HEK293 (cell line): ENCODE measurements at regions not wholly inside any gene's neighbourhood (a gene's known extent, or its start where the extent isn't known, plus 50 kb on each side); places are given as distances from the start of the nearest gene placed in this dataset.

Experiments used
- CTCF ChIP-seq: fragments of 450-650 bp; formaldehyde crosslinking; IDR thresholded peaks from 2 replicates; pipeline ENCODE4 v1.5.1; 2016; ENCODE audit warnings: missing biosample characterization, missing genetic modification characterization
- KLF16 ChIP-seq: fragments of 450-650 bp; formaldehyde crosslinking; IDR thresholded peaks from 2 replicates; pipeline ENCODE4 v1.5.1; 2017; ENCODE audit warnings: missing biosample characterization, missing genetic modification characterization
- TRIM28 ChIP-seq: IDR thresholded peaks from 2 replicates; pipeline ENCODE4 v1.6.1; 2011; ENCODE audit warnings: low read length, control low read depth, borderline replicate concordance
- ZBTB11 ChIP-seq: fragments of 450-650 bp; formaldehyde crosslinking; conservative IDR thresholded peaks from 2 replicates; pipeline ENCODE4 v1.5.1; 2016; ENCODE audit warnings: low read depth, missing biosample characterization, missing genetic modification characterization
- ZBTB21 ChIP-seq: fragments of 450-650 bp; formaldehyde crosslinking; IDR thresholded peaks from 2 replicates; pipeline ENCODE4 v1.5.1; 2017; ENCODE audit warnings: missing biosample characterization, missing genetic modification characterization
- ZFP37 ChIP-seq: fragments of 450-650 bp; formaldehyde crosslinking; IDR thresholded peaks from 2 replicates; pipeline ENCODE4 v1.5.1; 2016; ENCODE audit warnings: missing biosample characterization, missing genetic modification characterization
- ZNF274 ChIP-seq, 2 experiments: fragments of 200-500 bp in 1 of 2; fragments of 450-650 bp in 1 of 2; sonication (Bioruptor generic) in 1 of 2; formaldehyde crosslinking in 1 of 2; IDR thresholded peaks; 2 replicates each; pipeline versions ENCODE4 v1.5.1 to v1.6.1; 2014 to 2016; ENCODE audit warnings: borderline replicate concordance in 1 of 2, inconsistent platforms in 1 of 2, low read length in 1 of 2, missing biosample characterization in 1 of 2, missing genetic modification characterization in 1 of 2
- ZNF280D ChIP-seq: fragments of 450-650 bp; formaldehyde crosslinking; IDR thresholded peaks from 2 replicates; pipeline ENCODE4 v1.5.1; 2016; ENCODE audit warnings: missing biosample characterization, missing genetic modification characterization
- ZNF350 ChIP-seq: fragments of 450-650 bp; formaldehyde crosslinking; IDR thresholded peaks from 2 replicates; pipeline ENCODE4 v1.5.0; 2017; ENCODE audit warnings: missing biosample characterization, mild to moderate bottlenecking, missing genetic modification characterization
- ZNF704 ChIP-seq: fragments of 450-650 bp; formaldehyde crosslinking; IDR thresholded peaks from 2 replicates; pipeline ENCODE4 v1.5.1; 2016; ENCODE audit warnings: missing biosample characterization, missing genetic modification characterization
- ZNF837 ChIP-seq: fragments of 450-650 bp; formaldehyde crosslinking; IDR thresholded peaks from 2 replicates; pipeline ENCODE4 v1.5.1; 2016; ENCODE audit warnings: missing biosample characterization, missing genetic modification characterization
- ZSCAN18 ChIP-seq: fragments of 450-650 bp; formaldehyde crosslinking; IDR thresholded peaks from 2 replicates; pipeline ENCODE4 v1.5.1; 2016; ENCODE audit warnings: missing biosample characterization, missing genetic modification characterization

GRCh38 chr13:31540281-31540680, 199.0 kb upstream of the RXFP2 start:
- TF ChIP-seq ZFP37 (tag by site-specific recombination) (no peak), ZNF704 (tag by site-specific recombination) (no peak), ZSCAN18 (tag by site-specific recombination) (no peak), CTCF (tag by site-specific recombination) (no peak), KLF16 (tag by site-specific recombination) (no peak), ZBTB21 (tag by site-specific recombination) (no peak), ZNF274 (IDR thresholded peaks at IDR 0.05; ENCODE audit: low read length) (no peak), ZNF274 (tag by site-specific recombination; IDR thresholded peaks at IDR 0.05; ENCODE audit: borderline replicate concordance) (no peak), TRIM28 (no peak), ZNF350 (tag by site-specific recombination) (no peak), ZNF280D (tag by site-specific recombination) (no peak), ZNF837 (no peak), ZBTB11 (tag by site-specific recombination) (no peak)
